Liver (tissue), 3 donors: ENCODE measurements at regions not wholly inside any gene's neighbourhood (a gene's known extent, or its start where the extent isn't known, plus 50 kb on each side); places are given as distances from the start of the nearest gene placed in this dataset.

Experiments
- ATF3 ChIP-seq: IDR thresholded peaks from 2 replicates; pipeline ENCODE4 v1.6.1; 2016; ENCODE audit warnings: antibody characterized with exemption
- JUND ChIP-seq, 2 donors: IDR thresholded peaks; 2 replicates each; pipeline ENCODE4 v1.6.1; 2016; ENCODE audit warnings: antibody characterized with exemption in 2 of 2
- RAD21 ChIP-seq, 2 donors: IDR thresholded peaks; 2 replicates each; pipeline ENCODE4 v1.6.1; 2016; ENCODE audit warnings: antibody characterized with exemption in 2 of 2, mild to moderate bottlenecking in 2 of 2
- SP1 ChIP-seq: IDR thresholded peaks from 2 replicates; pipeline ENCODE4 v1.6.1; 2018; ENCODE audit warnings: antibody characterized with exemption, mild to moderate bottlenecking
- ZBTB33 ChIP-seq: IDR thresholded peaks from 2 replicates; pipeline ENCODE4 v1.6.1; 2016; ENCODE audit warnings: antibody characterized with exemption
- TF ChIP-seq, protein P1 (sequence below): IDR thresholded peaks from 2 replicates; pipeline ENCODE4 v1.6.1; 2016; ENCODE audit warnings: antibody characterized with exemption, mild to moderate bottlenecking
- TF ChIP-seq, protein P2 (sequence below): fragments of 150-350 bp; IDR thresholded peaks from 2 replicates; pipeline ENCODE4 v1.5.1; 2017; ENCODE audit warnings: improper control_type of control experiment, low read depth, low read length; ENCODE audit not compliant: missing input control
- donor health status: healthy.
- donor health status: healthy.

DNA sequence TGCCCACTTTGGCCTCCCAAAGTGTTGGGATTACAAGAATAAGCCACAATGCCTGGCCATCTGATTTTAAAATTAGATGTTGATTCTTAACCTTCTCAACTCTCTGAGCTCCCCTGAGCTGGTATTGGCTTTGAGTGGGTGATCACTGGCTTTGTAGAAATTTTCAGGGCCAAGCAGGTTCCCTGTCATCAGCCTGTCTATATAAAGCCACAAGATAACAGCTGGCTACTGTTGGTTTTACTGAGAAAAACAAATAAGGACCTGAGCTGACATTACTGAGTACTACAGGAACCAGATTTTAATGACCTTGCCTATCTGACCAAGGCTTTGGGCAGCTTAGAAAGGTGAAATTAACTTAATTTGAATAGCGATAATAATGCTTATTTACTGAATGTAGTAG is 153.6 kb downstream of the MSX2 start:
- TF ChIP-seq, protein P1, sequence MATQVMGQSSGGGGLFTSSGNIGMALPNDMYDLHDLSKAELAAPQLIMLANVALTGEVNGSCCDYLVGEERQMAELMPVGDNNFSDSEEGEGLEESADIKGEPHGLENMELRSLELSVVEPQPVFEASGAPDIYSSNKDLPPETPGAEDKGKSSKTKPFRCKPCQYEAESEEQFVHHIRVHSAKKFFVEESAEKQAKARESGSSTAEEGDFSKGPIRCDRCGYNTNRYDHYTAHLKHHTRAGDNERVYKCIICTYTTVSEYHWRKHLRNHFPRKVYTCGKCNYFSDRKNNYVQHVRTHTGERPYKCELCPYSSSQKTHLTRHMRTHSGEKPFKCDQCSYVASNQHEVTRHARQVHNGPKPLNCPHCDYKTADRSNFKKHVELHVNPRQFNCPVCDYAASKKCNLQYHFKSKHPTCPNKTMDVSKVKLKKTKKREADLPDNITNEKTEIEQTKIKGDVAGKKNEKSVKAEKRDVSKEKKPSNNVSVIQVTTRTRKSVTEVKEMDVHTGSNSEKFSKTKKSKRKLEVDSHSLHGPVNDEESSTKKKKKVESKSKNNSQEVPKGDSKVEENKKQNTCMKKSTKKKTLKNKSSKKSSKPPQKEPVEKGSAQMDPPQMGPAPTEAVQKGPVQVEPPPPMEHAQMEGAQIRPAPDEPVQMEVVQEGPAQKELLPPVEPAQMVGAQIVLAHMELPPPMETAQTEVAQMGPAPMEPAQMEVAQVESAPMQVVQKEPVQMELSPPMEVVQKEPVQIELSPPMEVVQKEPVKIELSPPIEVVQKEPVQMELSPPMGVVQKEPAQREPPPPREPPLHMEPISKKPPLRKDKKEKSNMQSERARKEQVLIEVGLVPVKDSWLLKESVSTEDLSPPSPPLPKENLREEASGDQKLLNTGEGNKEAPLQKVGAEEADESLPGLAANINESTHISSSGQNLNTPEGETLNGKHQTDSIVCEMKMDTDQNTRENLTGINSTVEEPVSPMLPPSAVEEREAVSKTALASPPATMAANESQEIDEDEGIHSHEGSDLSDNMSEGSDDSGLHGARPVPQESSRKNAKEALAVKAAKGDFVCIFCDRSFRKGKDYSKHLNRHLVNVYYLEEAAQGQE, result no peak
- TF ChIP-seq ZBTB33, result no peak
- TF ChIP-seq, protein P2, sequence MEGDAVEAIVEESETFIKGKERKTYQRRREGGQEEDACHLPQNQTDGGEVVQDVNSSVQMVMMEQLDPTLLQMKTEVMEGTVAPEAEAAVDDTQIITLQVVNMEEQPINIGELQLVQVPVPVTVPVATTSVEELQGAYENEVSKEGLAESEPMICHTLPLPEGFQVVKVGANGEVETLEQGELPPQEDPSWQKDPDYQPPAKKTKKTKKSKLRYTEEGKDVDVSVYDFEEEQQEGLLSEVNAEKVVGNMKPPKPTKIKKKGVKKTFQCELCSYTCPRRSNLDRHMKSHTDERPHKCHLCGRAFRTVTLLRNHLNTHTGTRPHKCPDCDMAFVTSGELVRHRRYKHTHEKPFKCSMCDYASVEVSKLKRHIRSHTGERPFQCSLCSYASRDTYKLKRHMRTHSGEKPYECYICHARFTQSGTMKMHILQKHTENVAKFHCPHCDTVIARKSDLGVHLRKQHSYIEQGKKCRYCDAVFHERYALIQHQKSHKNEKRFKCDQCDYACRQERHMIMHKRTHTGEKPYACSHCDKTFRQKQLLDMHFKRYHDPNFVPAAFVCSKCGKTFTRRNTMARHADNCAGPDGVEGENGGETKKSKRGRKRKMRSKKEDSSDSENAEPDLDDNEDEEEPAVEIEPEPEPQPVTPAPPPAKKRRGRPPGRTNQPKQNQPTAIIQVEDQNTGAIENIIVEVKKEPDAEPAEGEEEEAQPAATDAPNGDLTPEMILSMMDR, result no peak
- TF ChIP-seq ATF3, result no peak
- no peak for TF ChIP-seq SP1
- TF ChIP-seq RAD21 (IDR thresholded peaks at IDR 0.05), result no peak
- TF ChIP-seq JUND (IDR thresholded peaks at IDR 0.05), result no peak
